IMR-90 (cell line): ENCODE measurements at regions not wholly inside any gene's neighbourhood (a gene's known extent, or its start where the extent isn't known, plus 50 kb on each side); places are given as distances from the start of the nearest gene placed in this dataset.

Experiments used
- ATAC-seq: fragments of 200-7000 bp; cut with Tn5 transposase; 2 replicates; pipeline ENCODE4 v1.9.1; 2020; ENCODE audit warnings: low read depth, mild to moderate bottlenecking, moderate library complexity
- BruUV-seq: library from RNA; stranded (reverse); fragments of 400-500 nt; replicated peaks from 2 replicates; lab custom pipeline; 2021; lab: Mats Ljungman, UMichigan
- CTCF ChIA-PET: fragments of 300-600 bp; formaldehyde crosslinking; extraction: SDS; loops from one replicate; lab custom pipeline; 2021; ENCODE audit warnings: antibody characterized with exemption; lab: Yijun Ruan, JAX
- POLR2A ChIA-PET: fragments of 300-600 bp; sonication (Branson Sonifier 250); formaldehyde crosslinking; loops from one replicate; lab custom pipeline; 2022; ENCODE audit warnings: antibody characterized with exemption; ENCODE audit not compliant: unreplicated experiment; lab: Charles Lee
- DNase-seq: peaks from one replicate; pipeline ENCODE4 v3.0.0; 2013
- H2AFZ ChIP-seq: replicated peaks from 2 replicates; pipeline ENCODE3; 2013; ENCODE audit warnings: low read length, mild to moderate bottlenecking; ENCODE audit not compliant: poor library complexity
- H2AK5ac ChIP-seq: 2 replicates; pipeline ENCODE4 v1.6.1; 2013; ENCODE audit warnings: low read depth, low read length, inconsistent platforms
- H2AK9ac ChIP-seq: replicated peaks from 2 replicates; pipeline ENCODE3; 2013; ENCODE audit warnings: mild to moderate bottlenecking, low read depth, low read length, moderate library complexity; ENCODE audit not compliant: poor library complexity
- H2BK120ac ChIP-seq: 2 replicates; pipeline ENCODE4 v1.6.1; 2013; ENCODE audit warnings: low read depth, low read length, inconsistent platforms
- H2BK15ac ChIP-seq: 3 replicates; pipeline ENCODE4 v1.6.1; 2013; ENCODE audit warnings: low read depth, low read length, inconsistent platforms
- H2BK20ac ChIP-seq: 2 replicates; pipeline ENCODE4 v1.6.1; 2013; ENCODE audit warnings: low read depth, mild to moderate bottlenecking, inconsistent platforms, low read length, moderate library complexity
- H2BK5ac ChIP-seq: 2 replicates; pipeline ENCODE4 v1.6.1; 2013; ENCODE audit warnings: mild to moderate bottlenecking, low read depth, low read length, inconsistent platforms; ENCODE audit not compliant: poor library complexity, severe bottlenecking
- H3K14ac ChIP-seq: replicated peaks from 2 replicates; pipeline ENCODE4 v1.6.1; 2013; ENCODE audit warnings: low read depth, low read length, inconsistent platforms
- H3K18ac ChIP-seq: 2 replicates; pipeline ENCODE4 v1.6.1; 2013; ENCODE audit warnings: low read depth, low read length, control low read depth
- H3K23ac ChIP-seq: 2 replicates; pipeline ENCODE4 v1.6.1; 2013; ENCODE audit warnings: low read depth, low read length, inconsistent platforms
- H3K27ac ChIP-seq: 2 replicates; pipeline ENCODE4 v1.5.1; 2013; ENCODE audit warnings: mild to moderate bottlenecking, control low read depth, low read length; ENCODE audit not compliant: insufficient read depth
- H3K27me3 ChIP-seq: 2 replicates; pipeline ENCODE4 v1.6.1; 2013; ENCODE audit warnings: low read length; ENCODE audit not compliant: control insufficient read depth, insufficient read depth
- H3K36me3 ChIP-seq: 2 replicates; pipeline ENCODE4 v1.6.1; 2013; ENCODE audit warnings: low read length, mixed read lengths; ENCODE audit not compliant: control insufficient read depth, insufficient read depth
- H3K4ac ChIP-seq: 2 replicates; pipeline ENCODE4 v1.6.1; 2013; ENCODE audit warnings: low read depth, low read length, inconsistent platforms
- H3K4me1 ChIP-seq: 2 replicates; pipeline ENCODE4 v1.6.1; 2013; ENCODE audit warnings: low read length, mixed read lengths; ENCODE audit not compliant: control insufficient read depth, insufficient read depth
- H3K4me2 ChIP-seq: 2 replicates; pipeline ENCODE4 v1.6.1; 2013; ENCODE audit warnings: low read depth, mild to moderate bottlenecking, control low read depth, low read length, moderate library complexity
- H3K4me3 ChIP-seq: 2 replicates; pipeline ENCODE4 v1.5.1; 2013; ENCODE audit warnings: low read depth, mild to moderate bottlenecking, control low read depth, low read length, moderate library complexity; ENCODE audit not compliant: insufficient read depth
- H3K56ac ChIP-seq: 2 replicates; pipeline ENCODE4 v1.6.1; 2013; ENCODE audit warnings: low read length, inconsistent platforms; ENCODE audit not compliant: insufficient read depth; ENCODE audit errors: extremely low read depth
- H3K79me1 ChIP-seq, 2 experiments: 2 replicates each; pipeline ENCODE4 v1.6.1; 2013; ENCODE audit warnings: low read length in 2 of 2, inconsistent platforms in 1 of 2, low read depth in 1 of 2
- H3K9ac ChIP-seq: 2 replicates; pipeline ENCODE4 v1.6.1; 2013; ENCODE audit warnings: low read depth, low read length, control low read depth
- H3K9me1 ChIP-seq: 2 replicates; pipeline ENCODE4 v1.6.1; 2013; ENCODE audit warnings: low read length, inconsistent platforms; ENCODE audit not compliant: insufficient read depth
- H3K9me3 ChIP-seq: 2 replicates; pipeline ENCODE4 v1.6.1; 2013; ENCODE audit warnings: low read length; ENCODE audit not compliant: control insufficient read depth, insufficient read depth
- H4K20me1 ChIP-seq: 2 replicates; pipeline ENCODE4 v1.6.1; 2013; ENCODE audit warnings: low read length, inconsistent platforms; ENCODE audit not compliant: insufficient read depth
- H4K5ac ChIP-seq: 2 replicates; pipeline ENCODE4 v1.6.1; 2013; ENCODE audit warnings: mild to moderate bottlenecking, low read depth, low read length, control low read depth
- H4K8ac ChIP-seq, 2 experiments: 2 replicates each; pipeline ENCODE4 v1.6.1; 2013; ENCODE audit warnings: low read depth in 2 of 2, low read length in 2 of 2, control low read depth in 1 of 2, inconsistent platforms in 1 of 2
- H4K91ac ChIP-seq: 2 replicates; pipeline ENCODE4 v1.6.1; 2013; ENCODE audit warnings: low read depth, low read length, inconsistent platforms; ENCODE audit not compliant: insufficient read depth
- MAFK ChIP-seq: IDR thresholded peaks from 2 replicates; pipeline ENCODE4 v1.6.1; 2012; ENCODE audit warnings: low read depth, low read length, improper control_type of control experiment
- NFE2L2 ChIP-seq: fragments of 150-350 bp; IDR thresholded peaks from 2 replicates; pipeline ENCODE4 v1.6.1; 2016; ENCODE audit warnings: low read depth, mild to moderate bottlenecking, low read length
- WGBS, 2 experiments: methylation state at CpG; one replicate each; pipeline versions ENCODE4 v1.1.5 to v1.1.7; 2013; ENCODE audit warnings: missing lambda C conversion rate in 2 of 2; ENCODE audit not compliant: insufficient read length in 1 of 2; ENCODE audit errors: extremely low coverage in 2 of 2; 5-methylcytosine and 5-hydroxymethylcytosine counted together
- dilution Hi-C: fragments of 300-500 bp; cut with HindIII; formaldehyde crosslinking; loops from one replicate; pipeline ENCODE4 v1.14.3; 2018; ENCODE audit warnings: low sequenced_read_pairs; ENCODE audit not compliant: unreplicated experiment
- in situ Hi-C: fragments of 300-500 bp; cut with MboI; formaldehyde crosslinking; loops from 3 replicates; pipeline ENCODE4 v1.14.3; 2019; ENCODE audit warnings: low sequenced_read_pairs, inconsistent platforms, mixed read lengths
- intact Hi-C: fragments of 100-400 bp; cut with micrococcal nuclease; formaldehyde crosslinking; loops from 2 replicates; pipeline ENCODE4 v1.10.0; 2022

DNA sequence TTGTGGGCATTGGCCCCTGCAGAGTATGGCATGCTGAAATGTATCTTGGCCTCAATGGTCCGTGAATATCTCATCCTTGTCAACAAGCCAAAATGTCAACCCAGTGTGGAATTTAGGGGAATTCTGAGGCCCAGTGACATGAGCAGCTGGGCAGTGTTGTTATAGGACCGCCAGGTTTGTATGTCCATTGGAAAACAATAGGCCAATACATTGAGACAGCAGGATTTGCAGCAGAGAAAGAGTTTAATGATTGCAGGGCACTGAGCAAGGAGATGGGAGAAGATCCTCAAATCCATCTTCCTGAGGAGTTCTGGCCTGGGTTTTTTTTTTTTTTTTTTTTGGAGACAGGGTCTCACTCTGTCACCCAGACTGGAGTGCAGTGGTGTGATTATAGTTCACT is 95.7 kb upstream of the BAIAP2L1 start:
- Histone ChIP-seq H3K4me1 (no peaks in the 10 kb centered on the region), H4K91ac (no peak overlapping the region), H2BK120ac (no peak overlapping the region), H2BK5ac (no peak overlapping the region), H3K9me1 (no peaks in the 10 kb centered on the region), H2AK5ac (no peak overlapping the region), H3K9ac (no peak overlapping the region), H3K27me3 (no peaks in the 10 kb centered on the region), H3K9me3 (peaks cover 20% of the 10 kb centered on the region), H3K4me2 (no peak overlapping the region), H3K56ac (no peak overlapping the region), H3K14ac (no peak overlapping the region), H4K5ac (no peak overlapping the region), H2BK20ac (no peak overlapping the region), H4K20me1 (no peaks in the 10 kb centered on the region), H3K4me3 (no peak overlapping the region), H4K8ac (no peak overlapping the region), H3K36me3 (no peaks in the 10 kb centered on the region), H3K4ac (no peak overlapping the region), H3K18ac (no peak overlapping the region), H3K23ac (no peak overlapping the region), H2AK9ac (no peak overlapping the region), H2BK15ac (no peak overlapping the region), H3K27ac (no peak overlapping the region), H2AFZ (no peak overlapping the region), H3K79me1 (no peaks in the 10 kb centered on the region)
- no TSS peak for BruUV-seq
- no peak for DNase-seq
- dilution Hi-C loops (no loop called here), in situ Hi-C loops (no loop called here), intact Hi-C loops (no loop called here)
- ATAC-seq, result no peak
- POLR2A ChIA-PET, result no interaction called here
- CTCF ChIA-PET, result no interaction called here
- 41% methylated on average over 2 of the region's 2 CpGs; no CpG with 5 or more reads in 1 of the 2 experiments for WGBS, 2 experiments
- TF ChIP-seq NFE2L2, result no peak
- no peak for TF ChIP-seq MAFK
